ENCODE measurements at regions not wholly inside any gene's neighbourhood (a gene's known extent, or its start where the extent isn't known, plus 50 kb on each side); places are given as distances from the start of the nearest gene placed in this dataset.

- TF ChIP-seq MAX (IDR thresholded peaks at IDR 0.05): no peak
- TF ChIP-seq, protein P1, sequence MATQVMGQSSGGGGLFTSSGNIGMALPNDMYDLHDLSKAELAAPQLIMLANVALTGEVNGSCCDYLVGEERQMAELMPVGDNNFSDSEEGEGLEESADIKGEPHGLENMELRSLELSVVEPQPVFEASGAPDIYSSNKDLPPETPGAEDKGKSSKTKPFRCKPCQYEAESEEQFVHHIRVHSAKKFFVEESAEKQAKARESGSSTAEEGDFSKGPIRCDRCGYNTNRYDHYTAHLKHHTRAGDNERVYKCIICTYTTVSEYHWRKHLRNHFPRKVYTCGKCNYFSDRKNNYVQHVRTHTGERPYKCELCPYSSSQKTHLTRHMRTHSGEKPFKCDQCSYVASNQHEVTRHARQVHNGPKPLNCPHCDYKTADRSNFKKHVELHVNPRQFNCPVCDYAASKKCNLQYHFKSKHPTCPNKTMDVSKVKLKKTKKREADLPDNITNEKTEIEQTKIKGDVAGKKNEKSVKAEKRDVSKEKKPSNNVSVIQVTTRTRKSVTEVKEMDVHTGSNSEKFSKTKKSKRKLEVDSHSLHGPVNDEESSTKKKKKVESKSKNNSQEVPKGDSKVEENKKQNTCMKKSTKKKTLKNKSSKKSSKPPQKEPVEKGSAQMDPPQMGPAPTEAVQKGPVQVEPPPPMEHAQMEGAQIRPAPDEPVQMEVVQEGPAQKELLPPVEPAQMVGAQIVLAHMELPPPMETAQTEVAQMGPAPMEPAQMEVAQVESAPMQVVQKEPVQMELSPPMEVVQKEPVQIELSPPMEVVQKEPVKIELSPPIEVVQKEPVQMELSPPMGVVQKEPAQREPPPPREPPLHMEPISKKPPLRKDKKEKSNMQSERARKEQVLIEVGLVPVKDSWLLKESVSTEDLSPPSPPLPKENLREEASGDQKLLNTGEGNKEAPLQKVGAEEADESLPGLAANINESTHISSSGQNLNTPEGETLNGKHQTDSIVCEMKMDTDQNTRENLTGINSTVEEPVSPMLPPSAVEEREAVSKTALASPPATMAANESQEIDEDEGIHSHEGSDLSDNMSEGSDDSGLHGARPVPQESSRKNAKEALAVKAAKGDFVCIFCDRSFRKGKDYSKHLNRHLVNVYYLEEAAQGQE (IDR thresholded peaks at IDR 0.05; ENCODE audit: low read depth): no peak
- TF ChIP-seq NFIC (IDR thresholded peaks at IDR 0.05): no peak
- TF ChIP-seq TAF1 (IDR thresholded peaks at IDR 0.05; ENCODE audit: low read depth): no peak
- TF ChIP-seq EGR1 (IDR thresholded peaks at IDR 0.05): no peak
- TF ChIP-seq YY1 (IDR thresholded peaks at IDR 0.05; ENCODE audit: low read depth): no peak
- TF ChIP-seq, protein P2, sequence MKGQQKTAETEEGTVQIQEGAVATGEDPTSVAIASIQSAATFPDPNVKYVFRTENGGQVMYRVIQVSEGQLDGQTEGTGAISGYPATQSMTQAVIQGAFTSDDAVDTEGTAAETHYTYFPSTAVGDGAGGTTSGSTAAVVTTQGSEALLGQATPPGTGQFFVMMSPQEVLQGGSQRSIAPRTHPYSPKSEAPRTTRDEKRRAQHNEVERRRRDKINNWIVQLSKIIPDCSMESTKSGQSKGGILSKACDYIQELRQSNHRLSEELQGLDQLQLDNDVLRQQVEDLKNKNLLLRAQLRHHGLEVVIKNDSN (IDR thresholded peaks at IDR 0.05): no peak
- TF ChIP-seq CEBPB (IDR thresholded peaks at IDR 0.05): no peak
- no peak for TF ChIP-seq TCF12 (IDR thresholded peaks at IDR 0.05; ENCODE audit: low read depth)
- TF ChIP-seq RAD21 (IDR thresholded peaks at IDR 0.05; ENCODE audit: low read depth): no peak
- TF ChIP-seq TEAD4 (IDR thresholded peaks at IDR 0.05): no peak
- TF ChIP-seq ZBTB7A (IDR thresholded peaks at IDR 0.05; ENCODE audit: low read depth): no peak
- no peak for TF ChIP-seq EP300 (IDR thresholded peaks at IDR 0.05; ENCODE audit: borderline replicate concordance)
- no peak for TF ChIP-seq FOXM1 (IDR thresholded peaks at IDR 0.05; ENCODE audit: borderline replicate concordance, low read depth)
- TF ChIP-seq CREB1 (IDR thresholded peaks at IDR 0.05; ENCODE audit: low read depth): no peak
Measured at GRCh38 chr2:30341500-30342267, 105.4 kb upstream of the LCLAT1 start.

- TF ChIP-seq, protein P1 (IDR thresholded peaks at IDR 0.05; ENCODE audit: low read depth): no peak
- no peak for TF ChIP-seq TCF12 (IDR thresholded peaks at IDR 0.05; ENCODE audit: low read depth)
- no peak for TF ChIP-seq TEAD4 (IDR thresholded peaks at IDR 0.05)
- TF ChIP-seq FOXM1 (IDR thresholded peaks at IDR 0.05; ENCODE audit: borderline replicate concordance, low read depth): no peak
- TF ChIP-seq NFIC (IDR thresholded peaks at IDR 0.05): no peak
- TF ChIP-seq MAX (IDR thresholded peaks at IDR 0.05): no peak
- no peak for TF ChIP-seq RAD21 (IDR thresholded peaks at IDR 0.05; ENCODE audit: low read depth)
- no peak for TF ChIP-seq EGR1 (IDR thresholded peaks at IDR 0.05)
- TF ChIP-seq, protein P2 (IDR thresholded peaks at IDR 0.05): no peak
- TF ChIP-seq CREB1 (IDR thresholded peaks at IDR 0.05; ENCODE audit: low read depth): no peak
- TF ChIP-seq EP300 (IDR thresholded peaks at IDR 0.05; ENCODE audit: borderline replicate concordance): no peak
- TF ChIP-seq TAF1 (IDR thresholded peaks at IDR 0.05; ENCODE audit: low read depth): no peak
- no peak for TF ChIP-seq CEBPB (IDR thresholded peaks at IDR 0.05)
- TF ChIP-seq YY1 (IDR thresholded peaks at IDR 0.05; ENCODE audit: low read depth): no peak
- no peak for TF ChIP-seq ZBTB7A (IDR thresholded peaks at IDR 0.05; ENCODE audit: low read depth)
Measured at GRCh38 chr2:30346471-30347169, 100.4 kb upstream of the LCLAT1 start.

DNA sequence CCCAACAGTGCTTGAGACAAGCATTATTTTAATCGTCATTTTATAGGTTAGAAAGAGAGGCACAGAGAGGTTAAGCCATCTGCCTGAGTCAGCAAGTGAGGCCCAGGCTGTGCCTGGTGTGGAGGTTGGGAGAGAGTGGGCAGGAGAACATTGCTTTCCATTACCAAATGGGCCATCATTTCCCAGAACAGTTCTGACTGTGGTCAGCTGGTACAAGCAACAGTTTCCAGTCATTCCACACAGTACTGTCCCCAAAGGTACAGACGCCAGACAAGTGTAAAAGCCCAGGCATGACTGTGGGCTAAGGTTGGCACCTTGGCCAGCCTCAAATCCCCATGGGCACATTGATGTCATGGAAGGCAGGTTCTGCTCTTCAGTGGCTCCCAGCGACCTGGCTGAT is 98.2 kb upstream of the LCLAT1 start:
- TF ChIP-seq YY1 (IDR thresholded peaks at IDR 0.05; ENCODE audit: low read depth) (no peak), FOXM1 (IDR thresholded peaks at IDR 0.05; ENCODE audit: borderline replicate concordance, low read depth) (no peak), CREB1 (IDR thresholded peaks at IDR 0.05; ENCODE audit: low read depth) (no peak), ZBTB7A (IDR thresholded peaks at IDR 0.05; ENCODE audit: low read depth) (no peak), TAF1 (IDR thresholded peaks at IDR 0.05; ENCODE audit: low read depth) (no peak), EGR1 (IDR thresholded peaks at IDR 0.05) (no peak), TCF12 (IDR thresholded peaks at IDR 0.05; ENCODE audit: low read depth) (no peak), MAX (IDR thresholded peaks at IDR 0.05) (no peak), EP300 (IDR thresholded peaks at IDR 0.05; ENCODE audit: borderline replicate concordance) (no peak), NFIC (IDR thresholded peaks at IDR 0.05) (no peak), RAD21 (IDR thresholded peaks at IDR 0.05; ENCODE audit: low read depth) (no peak), TEAD4 (IDR thresholded peaks at IDR 0.05) (no peak), CEBPB (IDR thresholded peaks at IDR 0.05) (no peak)
- TF ChIP-seq, protein P2 (IDR thresholded peaks at IDR 0.05): no peak
- TF ChIP-seq, protein P1 (IDR thresholded peaks at IDR 0.05; ENCODE audit: low read depth): no peak
